GM13976 (cell line): ENCODE measurements at regions not wholly inside any gene's neighbourhood (a gene's known extent, or its start where the extent isn't known, plus 50 kb on each side); places are given as distances from the start of the nearest gene placed in this dataset.
"Not testable (repeated sequence)": the region's sequence is repeated elsewhere in the genome, so short reads cannot be mapped to it uniquely, and the experiment has no call there.

Source experiments
- DNase-seq: peaks from one replicate; pipeline ENCODE4 v3.0.0; 2012; ENCODE audit warnings: low spot score
- CTCF ChIP-seq: IDR thresholded peaks from 2 replicates; pipeline ENCODE4 v1.5.1; 2012; ENCODE audit warnings: borderline replicate concordance, mild to moderate bottlenecking; ENCODE audit not compliant: insufficient read depth; ENCODE audit errors: extremely low read depth, missing control alignments, control extremely low read depth
- in situ Hi-C: fragments of 300-500 bp; cut with MboI; formaldehyde crosslinking; loops from one replicate; pipeline ENCODE4 v1.12.0; 2022; ENCODE audit warnings: low sequenced_read_pairs, mixed read lengths, inconsistent platforms; ENCODE audit not compliant: unreplicated experiment

GRCh38 chr21:25169370-25169769, 437.9 kb downstream of the MRPL39 start:
- TF ChIP-seq CTCF, result no peak
- DNase-seq, result no peak
- in situ Hi-C loops, result no loop called here

GRCh38 chr21:25166904-25167303, 440.4 kb downstream of the MRPL39 start:
- in situ Hi-C loops, DNase-seq: not testable (repeated sequence)

- TF ChIP-seq CTCF, result no peak
- DNase-seq, result no peak
- in situ Hi-C loops, result no loop called here
Observed at GRCh38 chr21:25161571-25161970, 445.7 kb downstream of the MRPL39 start.

- in situ Hi-C loops, DNase-seq: not testable (repeated sequence)
Observed at GRCh38 chr21:25155020-25155419, 452.3 kb downstream of the MRPL39 start.

- TF ChIP-seq CTCF, result no peak
- in situ Hi-C loops, result no loop called here
- no peak for DNase-seq
Observed at GRCh38 chr21:25149022-25149421, 458.3 kb downstream of the MRPL39 start.

- TF ChIP-seq CTCF, result no peak
Observed at GRCh38 chr21:25139414-25139813, 467.9 kb downstream of the MRPL39 start.

GRCh38 chr21:25133939-25134338, 473.3 kb downstream of the MRPL39 start:
- DNase-seq, result no peak
- TF ChIP-seq CTCF, result no peak
- in situ Hi-C loops, result no loop called here

More at GRCh38 chr21:25139414-25139813, 467.9 kb downstream of the MRPL39 start:
- DNase-seq, result no peak
- in situ Hi-C loops, result no loop called here

GRCh38 chr21:25127811-25128210, 479.5 kb downstream of the MRPL39 start:
- in situ Hi-C loops, result no loop called here
- TF ChIP-seq CTCF, result no peak
- no peak for DNase-seq
